ENCODE measurements at regions not wholly inside any gene's neighbourhood (a gene's known extent, or its start where the extent isn't known, plus 50 kb on each side); places are given as distances from the start of the nearest gene placed in this dataset.

DNA sequence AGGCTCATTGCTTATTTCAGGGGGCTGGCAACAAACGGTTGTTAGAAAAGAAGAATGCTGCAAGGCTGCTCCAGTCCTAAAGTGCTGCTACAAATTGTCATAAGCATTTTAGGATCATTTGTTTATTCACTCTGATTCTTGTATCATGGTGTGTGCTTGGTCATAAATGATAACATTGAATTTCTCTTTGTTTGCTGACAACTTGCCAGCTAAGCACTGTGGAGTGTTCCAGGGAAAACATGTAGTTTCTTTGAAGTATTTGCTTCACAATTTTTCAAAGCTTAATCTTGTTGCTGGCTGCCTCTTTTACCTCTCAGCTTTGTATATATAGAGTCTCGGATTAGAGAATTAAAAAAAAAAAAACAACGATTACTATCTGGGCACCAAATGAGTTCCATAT is 263.0 kb downstream of the PHF14 start:
- in situ Hi-C loops (cut with MboI; ENCODE audit: low pct_unique_long_range_greater_than_20kb, low sequenced_read_pairs, unreplicated experiment), result no loop called here
- TF ChIP-seq, protein P1, sequence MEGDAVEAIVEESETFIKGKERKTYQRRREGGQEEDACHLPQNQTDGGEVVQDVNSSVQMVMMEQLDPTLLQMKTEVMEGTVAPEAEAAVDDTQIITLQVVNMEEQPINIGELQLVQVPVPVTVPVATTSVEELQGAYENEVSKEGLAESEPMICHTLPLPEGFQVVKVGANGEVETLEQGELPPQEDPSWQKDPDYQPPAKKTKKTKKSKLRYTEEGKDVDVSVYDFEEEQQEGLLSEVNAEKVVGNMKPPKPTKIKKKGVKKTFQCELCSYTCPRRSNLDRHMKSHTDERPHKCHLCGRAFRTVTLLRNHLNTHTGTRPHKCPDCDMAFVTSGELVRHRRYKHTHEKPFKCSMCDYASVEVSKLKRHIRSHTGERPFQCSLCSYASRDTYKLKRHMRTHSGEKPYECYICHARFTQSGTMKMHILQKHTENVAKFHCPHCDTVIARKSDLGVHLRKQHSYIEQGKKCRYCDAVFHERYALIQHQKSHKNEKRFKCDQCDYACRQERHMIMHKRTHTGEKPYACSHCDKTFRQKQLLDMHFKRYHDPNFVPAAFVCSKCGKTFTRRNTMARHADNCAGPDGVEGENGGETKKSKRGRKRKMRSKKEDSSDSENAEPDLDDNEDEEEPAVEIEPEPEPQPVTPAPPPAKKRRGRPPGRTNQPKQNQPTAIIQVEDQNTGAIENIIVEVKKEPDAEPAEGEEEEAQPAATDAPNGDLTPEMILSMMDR (IDR thresholded peaks at IDR 0.05; ENCODE audit: extremely low read depth, insufficient read depth, missing control alignments), result no peak
- no peak for DNase-seq (ENCODE audit: low spot score)

DNA sequence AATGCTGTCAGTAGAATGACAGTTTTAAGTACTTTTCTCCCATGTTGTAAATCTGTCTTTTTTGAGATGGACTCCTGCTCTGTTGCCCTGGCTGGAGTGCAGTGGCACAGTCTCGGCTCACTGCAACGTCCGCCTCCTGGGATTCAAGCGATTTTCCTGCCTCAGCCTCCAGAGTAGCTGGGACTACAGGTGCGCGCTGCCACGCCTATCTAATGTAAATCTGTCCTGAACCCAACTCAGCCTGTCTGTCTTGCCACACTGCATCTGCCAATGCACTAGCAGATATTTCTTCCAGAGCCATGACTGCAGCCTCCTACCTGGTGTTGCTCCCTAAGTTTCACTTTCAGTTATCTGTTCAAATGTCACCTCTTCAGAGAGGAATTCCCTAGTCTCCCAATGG is 264.1 kb downstream of the PHF14 start:
- in situ Hi-C loops (cut with MboI; ENCODE audit: low pct_unique_long_range_greater_than_20kb, low sequenced_read_pairs, unreplicated experiment), result no loop called here
- no peak for DNase-seq (ENCODE audit: low spot score)
- TF ChIP-seq, protein P1 (IDR thresholded peaks at IDR 0.05; ENCODE audit: extremely low read depth, insufficient read depth, missing control alignments), result no peak

DNA sequence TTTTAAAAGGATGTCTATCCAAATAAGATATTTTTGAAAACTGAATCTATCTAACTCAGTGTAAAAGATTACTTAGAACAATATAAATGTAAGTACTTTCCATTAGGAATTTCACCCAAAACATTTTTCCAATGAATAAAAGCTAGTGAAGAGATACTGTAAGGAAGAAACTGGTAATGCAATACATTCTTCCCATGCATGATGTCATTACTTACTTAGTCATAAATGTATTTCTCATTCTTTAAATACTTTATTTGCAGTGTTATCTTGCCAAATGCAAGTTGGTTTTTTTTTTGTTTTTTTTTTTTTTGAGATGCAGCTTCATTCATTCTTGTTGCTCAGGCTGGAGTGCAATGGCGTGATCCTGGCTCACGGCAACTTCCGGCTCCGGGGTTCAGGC is 265.6 kb downstream of the PHF14 start:
- TF ChIP-seq, protein P1 (IDR thresholded peaks at IDR 0.05; ENCODE audit: extremely low read depth, insufficient read depth, missing control alignments), result no peak
- in situ Hi-C loops (cut with MboI; ENCODE audit: low pct_unique_long_range_greater_than_20kb, low sequenced_read_pairs, unreplicated experiment), result no loop called here
- no peak for DNase-seq (ENCODE audit: low spot score)

DNA sequence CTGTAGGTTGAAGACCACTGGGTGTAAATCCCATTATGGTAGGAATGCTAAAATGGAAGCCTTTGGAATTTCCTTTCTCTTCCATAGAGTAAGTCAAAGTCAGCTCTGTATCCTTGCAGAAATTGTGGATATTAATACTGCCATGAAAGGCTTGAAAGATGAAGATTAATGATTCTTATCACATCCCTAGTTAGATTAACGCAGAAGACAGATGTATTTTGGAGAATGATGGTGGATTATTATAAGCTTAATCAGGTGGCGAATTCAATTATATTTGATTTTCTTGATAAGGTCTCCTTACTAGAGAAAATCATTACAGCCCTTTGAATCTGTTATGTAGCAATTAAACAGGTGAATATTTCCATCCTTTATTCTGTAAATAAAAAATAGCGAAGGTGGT is 270.1 kb downstream of the PHF14 start:
- TF ChIP-seq, protein P1 (IDR thresholded peaks at IDR 0.05; ENCODE audit: extremely low read depth, insufficient read depth, missing control alignments), result no peak
- in situ Hi-C loops (cut with MboI; ENCODE audit: low pct_unique_long_range_greater_than_20kb, low sequenced_read_pairs, unreplicated experiment), result no loop called here
- no peak for DNase-seq (ENCODE audit: low spot score)

DNA sequence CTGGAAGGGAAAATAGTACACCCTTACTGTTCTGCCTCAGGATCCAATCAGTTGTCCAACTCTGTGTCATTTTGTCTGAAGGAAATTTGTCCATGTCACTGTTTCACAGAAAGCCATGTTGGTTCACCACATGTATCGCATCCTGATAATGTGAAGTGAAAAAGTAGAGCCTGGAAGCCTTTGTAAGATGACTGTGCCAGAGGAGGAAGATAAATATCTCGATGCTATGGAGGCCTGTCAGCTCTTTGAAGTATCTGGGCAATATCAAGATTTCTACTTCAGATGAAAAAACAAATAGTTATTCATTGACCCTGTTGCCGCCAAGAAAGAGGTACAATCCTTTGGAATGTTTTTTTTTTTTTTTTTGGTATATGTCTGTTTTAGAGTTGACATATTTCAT is 270.5 kb downstream of the PHF14 start:
- TF ChIP-seq, protein P1 (IDR thresholded peaks at IDR 0.05; ENCODE audit: extremely low read depth, insufficient read depth, missing control alignments), result no peak
- no peak for DNase-seq (ENCODE audit: low spot score)
- in situ Hi-C loops (cut with MboI; ENCODE audit: low pct_unique_long_range_greater_than_20kb, low sequenced_read_pairs, unreplicated experiment), result no loop called here

DNA sequence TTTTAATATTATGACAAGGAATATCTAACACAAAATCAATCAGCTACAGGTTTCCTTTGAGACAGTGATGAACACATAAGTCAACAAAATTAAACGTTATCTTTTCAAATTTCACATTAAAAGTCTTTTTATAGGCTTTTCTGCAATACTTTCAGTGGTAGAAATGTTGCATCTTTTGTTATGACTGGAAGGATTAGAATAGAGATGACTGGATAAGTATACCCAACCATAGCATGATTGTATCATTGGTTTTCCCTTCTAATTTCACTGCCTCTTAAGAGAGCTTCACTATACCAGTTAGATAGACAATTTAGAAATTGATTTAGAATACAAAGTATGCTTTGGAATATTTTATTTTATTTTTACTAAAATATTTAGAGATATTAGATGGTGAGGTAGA is 273.9 kb downstream of the PHF14 start:
- TF ChIP-seq, protein P1 (IDR thresholded peaks at IDR 0.05; ENCODE audit: extremely low read depth, insufficient read depth, missing control alignments), result no peak
- DNase-seq (ENCODE audit: low spot score), result no peak
- in situ Hi-C loops (cut with MboI; ENCODE audit: low pct_unique_long_range_greater_than_20kb, low sequenced_read_pairs, unreplicated experiment), result no loop called here

DNA sequence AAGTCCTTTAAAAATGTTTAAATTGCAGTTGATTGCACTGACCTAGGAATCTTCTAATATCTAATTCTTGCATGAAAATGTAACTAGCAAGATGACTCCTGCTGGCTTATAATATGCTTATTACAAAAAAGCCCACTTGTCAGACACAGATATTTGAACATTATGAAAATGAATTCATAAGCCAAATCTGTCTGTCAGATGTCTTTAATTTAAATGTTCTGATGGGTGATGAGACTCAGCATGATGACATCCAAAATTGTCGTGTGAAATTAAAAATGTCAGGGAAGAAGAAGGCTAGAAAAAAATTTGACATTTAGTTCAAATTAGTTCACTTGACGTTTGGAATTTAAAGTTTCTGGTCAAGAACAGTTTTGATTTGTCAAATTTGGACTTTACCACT is 277.8 kb downstream of the PHF14 start:
- TF ChIP-seq, protein P1 (IDR thresholded peaks at IDR 0.05; ENCODE audit: extremely low read depth, insufficient read depth, missing control alignments), result no peak
- in situ Hi-C loops (cut with MboI; ENCODE audit: low pct_unique_long_range_greater_than_20kb, low sequenced_read_pairs, unreplicated experiment), result no loop called here
- no peak for DNase-seq (ENCODE audit: low spot score)
